ENCODE measurements at regions not wholly inside any gene's neighbourhood (a gene's known extent, or its start where the extent isn't known, plus 50 kb on each side); places are given as distances from the start of the nearest gene placed in this dataset.
"Not testable (repeated sequence)": the region's sequence is repeated elsewhere in the genome, so short reads cannot be mapped to it uniquely, and the experiment has no call there.

DNA sequence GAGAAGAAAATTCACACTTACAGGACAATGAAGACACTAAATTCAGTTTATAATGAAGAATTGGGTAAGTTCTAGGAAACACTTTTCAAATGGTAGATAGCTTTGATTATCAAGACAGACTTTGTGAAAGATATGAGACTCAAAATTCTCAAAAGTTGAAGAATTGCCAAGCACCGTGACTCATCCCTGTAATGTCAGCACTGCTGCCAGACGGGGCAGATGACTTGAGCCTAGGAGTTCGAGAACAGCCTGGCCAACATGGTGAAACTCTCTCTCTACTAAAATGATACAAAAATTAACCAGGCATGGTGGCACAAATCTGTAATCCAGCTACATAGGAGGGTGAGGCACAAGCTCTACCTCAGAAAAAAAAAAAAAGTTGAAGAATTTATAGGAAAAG is 1820.1 kb upstream of the LRRTM1 start:
- no peak for DNase-seq

DNA sequence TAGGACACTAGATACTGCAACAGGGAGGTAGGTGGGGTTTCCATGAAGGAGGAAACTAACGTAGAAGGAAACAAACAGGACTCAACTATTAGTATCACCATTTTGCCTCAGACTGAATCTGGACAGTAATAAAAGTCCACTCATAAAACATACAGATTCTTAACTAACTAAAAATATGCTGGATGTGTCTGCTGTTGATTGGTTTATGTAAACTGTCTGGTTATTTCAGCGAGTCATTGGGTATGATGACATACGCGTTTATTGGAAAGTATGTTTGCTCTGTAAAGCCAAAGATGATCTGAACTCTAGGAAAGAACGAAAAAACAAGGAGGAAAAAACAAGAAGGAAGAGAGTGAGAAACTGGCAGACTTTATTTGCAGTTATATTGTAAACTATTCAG is 1816.1 kb upstream of the LRRTM1 start:
- no peak for DNase-seq

DNA sequence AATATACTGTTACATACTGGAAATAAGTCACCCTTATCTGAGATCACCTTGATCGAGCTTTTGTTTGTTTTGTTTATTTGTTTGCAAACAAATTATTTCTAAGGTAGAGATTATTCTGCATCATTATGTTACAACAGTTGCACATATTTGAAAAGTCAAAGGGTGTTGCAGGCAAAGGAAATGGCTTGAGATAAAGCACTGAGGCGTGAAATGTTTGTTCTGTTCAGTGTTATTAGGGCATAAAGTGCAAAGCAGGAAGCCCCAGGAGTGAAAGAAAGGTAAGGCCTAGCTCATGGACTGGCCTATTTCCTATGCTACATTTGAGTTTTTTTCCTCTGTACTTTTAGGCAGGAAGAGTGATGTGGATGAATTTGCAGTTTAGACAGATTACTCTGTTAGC is 1815.6 kb upstream of the LRRTM1 start:
- no peak for DNase-seq

DNA sequence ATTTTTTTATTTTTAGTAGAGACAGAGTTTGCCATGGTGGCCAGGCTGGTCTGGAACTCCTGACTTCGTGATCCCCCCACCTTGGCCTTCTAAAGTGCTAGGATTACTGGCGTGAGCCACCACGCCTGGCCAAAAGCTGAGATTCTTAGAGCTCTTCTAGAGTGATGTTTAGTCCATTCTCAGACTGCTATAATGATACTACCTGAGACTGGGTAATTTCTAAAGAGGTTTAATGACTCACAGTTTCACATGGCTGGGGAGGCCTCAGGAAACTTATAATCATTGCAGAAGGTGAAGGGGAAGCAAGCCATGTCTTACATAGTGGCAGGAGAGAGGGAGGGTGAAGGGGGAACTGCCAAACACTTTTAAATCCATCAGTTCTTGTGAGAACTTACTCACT is 1804.9 kb upstream of the LRRTM1 start:
- no peak for DNase-seq

DNA sequence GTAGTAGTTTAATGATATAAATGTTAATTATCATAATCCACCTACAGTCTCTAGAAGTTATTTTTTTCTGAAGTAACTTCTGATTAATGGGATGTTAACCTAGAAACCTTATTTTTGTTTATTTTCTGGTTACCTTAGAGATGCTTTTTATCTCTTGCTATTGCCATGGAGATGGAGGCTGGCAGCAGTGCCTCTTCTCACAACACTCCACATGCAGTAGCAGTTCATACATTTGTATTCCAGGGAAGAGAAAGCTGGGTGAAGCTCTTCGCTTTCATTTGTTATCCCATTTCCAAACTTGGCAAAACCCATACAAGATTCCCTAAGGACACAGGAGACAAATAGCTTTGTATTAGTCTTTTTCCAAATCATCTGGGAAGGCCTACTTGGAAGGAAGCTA is 1794.1 kb upstream of the LRRTM1 start:
- no peak for DNase-seq

DNA sequence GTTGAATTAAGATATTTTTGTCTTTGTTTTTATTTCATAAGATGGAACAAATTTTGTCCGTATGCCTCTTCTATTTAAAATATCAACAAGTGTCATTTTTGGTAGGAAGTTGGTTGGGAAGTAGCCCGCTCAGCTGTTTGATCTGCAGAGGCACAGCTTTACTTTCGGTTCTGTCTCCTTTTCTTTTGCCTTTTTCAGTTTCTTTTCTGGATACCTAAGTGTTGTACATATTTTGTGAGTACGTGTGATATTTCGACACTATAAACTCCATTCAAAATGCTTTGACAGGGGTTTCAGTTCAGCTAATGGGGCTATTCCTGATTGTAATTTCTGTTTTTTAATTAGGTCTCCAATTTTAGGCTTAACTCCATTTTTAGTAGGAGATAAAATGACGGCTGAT is 1785.0 kb upstream of the LRRTM1 start:
- no peak for DNase-seq

DNA sequence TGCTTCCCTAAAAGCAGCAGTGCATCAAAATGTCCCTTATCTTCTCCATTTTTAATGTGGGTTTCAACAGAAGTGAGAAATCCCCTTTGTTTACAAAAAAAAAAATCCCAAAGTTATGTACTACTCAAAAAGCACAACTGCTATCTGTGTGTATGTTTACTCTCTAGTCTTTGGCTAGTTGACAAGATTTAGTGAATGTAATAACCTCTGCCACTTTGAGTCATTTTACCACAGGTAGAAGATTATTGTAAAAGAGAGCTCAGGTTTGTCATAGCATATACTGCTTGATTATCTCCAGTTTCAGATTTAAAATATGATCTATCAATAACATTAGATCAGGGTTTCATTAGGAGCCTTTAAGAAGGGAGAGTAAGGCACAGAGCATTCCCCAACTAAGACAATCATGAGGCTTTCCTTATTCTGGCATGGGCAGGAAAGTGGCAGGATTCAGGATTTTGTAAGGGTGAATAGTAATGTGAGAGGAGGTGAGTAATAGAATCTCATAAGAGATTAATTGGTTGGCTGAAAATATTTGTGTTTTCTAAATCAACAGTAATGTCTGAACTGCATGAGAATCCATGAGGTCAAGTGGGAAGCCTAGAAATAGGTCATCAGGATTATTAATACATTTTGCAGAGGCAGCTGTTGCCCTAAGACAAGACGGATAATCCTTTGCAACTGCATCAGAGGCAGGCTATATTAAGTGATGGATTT is 1780.3 kb upstream of the LRRTM1 start:
- no peak for DNase-seq

DNA sequence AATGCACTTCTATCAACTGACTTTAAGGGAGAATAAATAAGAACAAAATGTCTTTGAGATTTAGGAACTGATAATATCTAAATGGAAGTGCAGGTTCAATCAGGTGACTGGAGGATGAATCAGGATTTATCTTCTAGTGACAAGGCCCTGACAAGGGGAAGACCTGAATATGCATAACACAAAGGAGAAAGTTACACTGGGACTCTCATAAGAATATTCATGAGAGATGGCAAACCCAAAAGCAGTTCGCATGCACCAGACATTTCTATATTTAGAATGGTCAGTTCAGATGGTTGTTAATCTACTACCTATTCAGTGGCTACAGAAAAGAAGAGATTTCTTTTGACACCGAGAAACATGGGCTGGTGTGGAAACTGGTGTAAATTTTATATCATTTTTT is 1771.3 kb upstream of the LRRTM1 start:
- no peak for DNase-seq

DNA sequence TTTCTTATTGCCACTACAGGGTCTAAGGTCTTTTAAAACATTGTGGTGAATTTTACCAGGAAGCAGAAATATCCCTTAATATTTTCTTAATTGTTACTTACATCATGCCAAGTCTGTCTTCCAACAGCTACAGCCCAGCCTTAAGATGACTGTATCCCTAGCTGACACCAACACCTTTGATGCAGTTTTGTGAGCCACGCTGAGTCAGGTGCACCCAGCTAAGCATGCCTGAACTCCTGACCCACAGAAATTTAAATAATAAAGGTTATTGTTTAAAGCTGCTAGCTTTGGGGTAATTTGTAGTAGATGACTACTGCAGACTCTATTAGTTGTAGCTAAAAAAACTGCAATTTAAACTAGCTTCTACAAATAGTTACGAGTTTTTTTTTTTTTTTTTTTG is 1757.9 kb upstream of the LRRTM1 start:
- DNase-seq = no peak

DNA sequence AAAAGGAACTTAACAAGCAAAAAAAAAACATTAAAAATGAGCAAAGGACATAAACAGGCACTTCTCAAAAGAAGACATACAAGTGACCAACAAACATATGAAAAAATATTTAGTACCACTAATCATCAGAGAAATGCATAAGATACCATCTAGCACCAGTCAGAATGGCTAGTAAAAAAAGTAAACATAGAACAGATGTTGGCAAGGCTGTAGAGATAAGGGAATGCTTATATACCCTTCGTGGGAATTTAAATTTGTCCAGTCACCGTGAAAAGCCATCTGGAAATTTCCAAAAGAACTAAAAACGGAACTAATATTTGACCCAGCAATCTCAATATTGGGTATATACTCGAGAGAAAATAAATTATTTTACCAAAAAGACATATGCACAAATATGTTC is 1751.3 kb upstream of the LRRTM1 start:
- no peak for DNase-seq

DNA sequence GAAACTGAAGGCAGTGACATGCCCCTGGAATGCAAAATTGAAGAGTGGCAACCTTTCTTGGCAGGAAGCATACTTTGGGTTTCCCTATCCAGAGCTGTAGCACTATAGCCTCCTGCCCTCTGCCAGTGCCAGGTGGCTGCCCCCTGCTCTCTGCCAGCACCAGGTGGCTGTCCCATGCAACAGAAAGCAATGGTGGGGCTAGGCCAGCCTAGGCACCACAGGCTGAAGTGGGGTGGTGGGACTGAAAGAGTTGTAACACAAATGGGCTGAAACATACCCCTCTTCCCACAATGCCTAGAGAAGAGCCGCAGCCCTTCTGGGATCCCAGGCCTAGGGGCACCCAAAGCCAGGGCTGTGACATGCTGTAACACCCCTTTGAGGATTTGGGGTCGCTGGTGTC is 1739.3 kb upstream of the LRRTM1 start:
- DNase-seq = no peak

DNA sequence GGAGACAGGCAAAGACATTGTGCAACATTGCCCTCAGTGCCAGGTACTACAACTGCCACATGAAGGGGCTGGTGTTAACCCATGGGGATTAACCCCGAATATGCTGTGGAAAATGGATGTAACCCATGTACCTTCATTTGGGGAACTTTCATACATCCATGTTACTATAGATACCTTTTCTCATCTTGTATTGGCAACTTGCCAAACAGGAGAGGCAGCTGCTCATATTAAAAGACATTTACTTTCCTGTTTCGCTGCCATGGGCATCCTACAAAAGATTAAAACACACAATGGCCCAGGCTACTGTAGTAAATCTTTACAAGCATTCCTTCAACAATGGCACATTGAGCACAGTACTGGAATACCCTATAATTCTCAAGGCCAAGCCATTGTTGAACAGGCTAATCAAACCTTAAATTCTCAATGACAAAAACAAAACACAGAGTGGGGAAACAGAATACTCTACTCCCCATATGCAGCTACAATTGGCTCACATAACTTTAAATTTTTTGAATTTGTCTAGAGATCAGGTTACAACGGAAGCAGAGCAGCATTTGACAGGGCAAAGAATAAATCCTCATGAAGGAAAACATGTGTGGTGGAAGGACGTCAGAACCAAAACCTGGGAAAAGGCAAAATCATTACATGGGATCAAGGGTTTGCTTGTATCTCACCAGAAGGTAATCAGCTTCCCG is 1723.5 kb upstream of the LRRTM1 start:
- DNase-seq = no peak

DNA sequence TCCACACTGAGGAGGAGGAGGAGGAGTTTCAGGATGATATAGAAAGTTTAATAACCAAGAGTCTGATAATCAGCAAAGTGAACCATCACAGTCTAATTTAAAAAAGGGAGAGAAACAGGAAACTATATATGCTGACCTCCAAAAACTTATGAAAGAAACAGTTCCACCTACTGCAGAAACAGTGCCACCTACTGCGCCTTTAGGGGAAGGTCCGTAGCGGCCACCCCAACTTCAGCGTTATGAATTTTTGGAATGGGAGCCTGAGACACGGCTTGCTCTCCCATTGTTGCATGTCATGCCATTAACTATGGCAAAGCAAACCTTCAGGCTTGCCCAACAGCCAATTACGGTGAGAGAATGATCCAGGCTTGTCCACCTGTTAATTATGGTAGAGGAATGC is 1719.2 kb upstream of the LRRTM1 start:
- DNase-seq = no peak

DNA sequence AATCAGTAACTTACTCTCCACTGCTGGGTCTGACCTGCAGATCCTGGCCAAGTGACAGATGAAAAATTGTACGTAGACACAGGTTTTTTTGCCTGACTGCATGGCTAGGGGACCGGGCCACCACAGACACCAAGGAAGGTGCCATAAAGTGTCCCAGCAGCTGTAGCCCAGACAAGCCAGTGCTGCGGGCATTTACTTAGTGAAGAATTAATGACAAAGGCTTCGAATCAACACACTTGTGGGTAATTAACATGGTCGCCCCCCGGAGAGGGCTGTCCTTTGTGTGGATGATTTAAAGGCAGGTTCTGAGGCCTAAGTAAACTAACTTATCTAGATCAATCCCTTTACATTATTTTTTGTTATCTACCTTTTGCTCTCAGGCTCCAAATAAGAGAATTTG is 1709.1 kb upstream of the LRRTM1 start:
- DNase-seq = no peak

DNA sequence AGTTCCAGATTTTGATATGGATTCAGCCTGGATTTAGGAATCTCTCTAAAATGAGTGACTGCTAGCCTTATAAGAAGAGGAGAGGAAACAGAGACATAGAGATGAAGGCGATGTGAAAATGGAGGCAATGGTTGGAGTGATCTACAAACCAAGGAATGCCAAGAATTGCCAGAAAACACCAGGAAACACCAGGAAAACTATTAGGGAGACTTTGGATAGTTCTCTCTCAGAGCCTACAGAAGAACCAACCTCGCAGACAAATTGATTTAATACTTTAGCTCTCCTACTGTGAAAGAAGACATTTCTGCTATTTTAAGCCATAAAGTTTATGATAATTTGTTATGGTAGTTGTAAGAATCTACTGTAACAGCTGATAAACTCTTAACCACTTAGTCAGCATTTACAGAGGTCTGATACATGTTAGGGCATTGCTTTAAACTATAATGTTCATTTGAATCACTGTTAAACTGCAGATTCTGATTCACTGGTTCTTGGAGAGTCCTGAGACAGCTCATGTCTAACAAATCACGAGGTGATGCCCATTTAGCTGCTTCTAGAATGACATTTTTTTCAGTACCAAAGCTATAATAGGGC is 1702.6 kb upstream of the LRRTM1 start:
- no peak for DNase-seq

DNA sequence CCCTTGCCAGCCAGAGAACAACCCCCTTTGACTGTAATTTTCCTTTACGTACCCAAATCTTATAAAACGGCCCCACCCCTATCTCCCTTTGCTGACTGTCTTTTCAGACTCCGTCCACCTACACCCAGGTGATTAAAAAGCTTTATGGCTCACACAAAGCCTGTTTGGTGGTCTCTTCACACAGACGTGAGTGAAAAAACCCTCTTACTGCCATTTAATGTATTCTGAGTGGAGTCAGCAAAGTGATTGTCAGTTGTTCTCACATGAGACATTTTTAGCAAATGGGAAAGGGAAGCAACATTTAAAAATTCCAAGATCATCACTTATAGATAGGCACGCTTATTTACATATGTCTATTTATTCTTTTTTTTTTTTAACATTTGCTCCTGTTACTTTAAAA is 1701.3 kb upstream of the LRRTM1 start:
- DNase-seq = not testable (repeated sequence)

DNA sequence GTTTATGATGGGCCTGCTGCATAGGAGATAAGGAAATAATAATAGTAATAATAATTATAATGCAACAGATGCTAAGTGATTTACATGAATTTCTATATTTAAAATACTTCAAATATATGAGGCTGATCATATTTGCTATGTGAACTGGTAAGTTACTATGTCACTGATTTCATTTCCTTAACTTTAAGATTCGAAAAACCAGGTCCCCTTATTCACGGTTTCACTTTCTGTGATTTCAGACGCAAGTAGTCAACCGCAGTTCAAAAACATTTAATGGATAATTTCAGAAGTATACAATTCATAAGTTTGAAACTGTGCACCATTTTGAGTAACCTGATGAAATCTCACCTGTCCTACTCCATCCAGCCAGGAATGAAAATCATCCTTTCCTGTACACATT is 1697.1 kb upstream of the LRRTM1 start:
- no peak for DNase-seq

DNA sequence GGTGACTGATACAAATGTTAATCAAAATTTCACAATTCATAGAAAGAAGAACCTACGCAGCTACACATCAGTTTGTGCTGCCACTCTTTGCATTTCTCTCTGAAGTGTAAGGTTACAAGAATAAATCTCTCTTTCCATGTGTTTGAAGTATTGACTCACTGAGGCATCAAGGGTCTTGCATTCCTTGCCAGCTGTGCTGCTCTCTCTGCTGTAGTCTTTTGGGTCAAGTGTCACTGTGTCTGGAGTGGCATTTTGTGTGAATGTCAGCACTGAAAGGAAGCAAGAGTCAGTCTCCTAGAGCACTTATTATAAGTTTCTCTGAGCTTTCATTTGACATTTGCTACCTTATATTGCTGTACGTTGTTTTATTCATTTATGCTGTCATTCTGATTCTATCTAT is 1696.1 kb upstream of the LRRTM1 start:
- DNase-seq = no peak

DNA sequence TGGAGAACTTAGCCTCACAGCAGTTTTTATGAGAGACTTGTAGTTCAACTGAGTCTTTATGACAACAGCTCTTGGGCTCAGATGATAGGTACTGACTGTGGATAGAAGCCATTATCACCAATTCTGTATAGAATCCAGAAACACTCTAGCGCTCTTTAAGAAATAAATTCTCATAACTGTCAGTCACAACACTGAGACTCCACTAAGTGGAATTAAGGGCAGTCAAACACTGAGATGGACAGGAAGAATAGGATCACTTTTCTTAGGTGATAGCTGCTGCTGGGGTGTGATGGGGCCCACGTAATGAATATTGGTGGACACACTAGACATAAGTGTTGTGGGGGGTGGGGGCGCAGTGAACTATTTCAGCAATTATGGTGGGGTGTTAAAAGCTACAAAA is 1691.8 kb upstream of the LRRTM1 start:
- DNase-seq = no peak

DNA sequence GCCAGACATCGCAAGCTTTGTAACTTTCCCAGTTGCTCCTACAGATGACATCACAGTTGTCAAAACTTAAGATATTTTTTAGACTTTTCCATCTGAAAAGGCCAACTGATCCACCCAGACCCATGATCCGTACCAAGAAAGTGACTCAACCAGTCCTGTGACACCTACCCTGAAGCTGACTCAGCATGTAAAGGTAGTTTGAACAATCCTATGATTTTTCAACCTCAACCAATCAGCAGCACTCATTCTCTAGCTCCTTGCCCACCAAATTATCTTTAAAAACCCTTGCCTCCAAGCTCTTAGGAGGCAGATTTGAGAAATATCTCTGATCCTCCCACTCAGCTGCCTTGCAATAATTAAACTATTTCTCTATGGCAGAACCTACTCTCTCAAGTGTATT is 1686.7 kb upstream of the LRRTM1 start:
- DNase-seq = no peak

DNA sequence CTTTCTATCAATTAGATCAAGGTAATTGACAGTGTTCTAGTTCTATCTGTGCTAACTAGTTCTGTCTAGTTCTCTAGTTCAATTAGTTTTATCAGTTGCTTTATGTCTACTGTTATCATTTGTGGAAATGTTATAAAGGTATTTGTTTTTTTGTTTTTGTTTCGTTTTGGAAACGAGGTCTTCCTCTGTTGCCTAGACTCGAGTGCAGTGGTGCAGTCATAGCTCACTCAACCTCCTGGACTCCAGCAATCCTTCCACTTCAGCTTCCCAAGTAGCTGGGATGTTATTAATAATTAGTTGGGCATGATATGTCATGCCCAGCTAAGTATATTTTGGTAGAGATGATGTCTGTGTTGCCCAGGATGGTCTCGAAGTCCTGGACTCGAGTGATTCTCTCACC is 1682.8 kb upstream of the LRRTM1 start:
- no peak for DNase-seq

DNA sequence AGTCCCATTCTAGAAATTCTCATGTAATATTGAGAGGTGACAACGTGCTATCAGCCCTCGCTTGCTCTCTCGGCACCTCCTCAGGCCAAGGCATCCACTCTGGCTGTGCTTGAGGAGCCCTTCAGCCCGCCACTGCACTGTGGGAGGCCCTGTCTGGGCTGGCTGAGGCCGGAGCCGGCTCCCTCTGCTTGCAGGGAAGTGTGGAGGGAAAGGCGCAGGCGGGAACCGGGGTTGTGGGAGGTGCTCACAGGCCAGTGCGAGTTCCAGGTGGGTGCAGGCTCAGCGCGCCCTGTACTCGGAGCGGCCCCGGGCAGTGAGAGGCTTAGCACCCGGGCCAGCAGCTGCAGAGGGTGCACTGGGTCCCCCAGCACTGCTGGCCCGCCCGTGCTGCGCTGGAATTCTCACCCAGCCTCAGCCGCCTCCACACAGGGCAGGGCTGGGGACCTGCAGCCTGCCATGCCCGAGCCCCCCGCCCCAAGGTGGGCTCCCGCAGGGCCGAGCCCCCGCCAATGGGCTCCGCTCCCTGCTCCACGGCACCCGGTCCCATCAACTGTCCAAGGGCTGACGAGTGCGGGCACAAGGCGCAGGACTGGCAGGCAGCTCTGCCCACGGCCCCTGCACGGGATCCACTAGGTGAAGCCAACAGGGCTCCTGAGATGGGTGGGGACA is 1680.6 kb upstream of the LRRTM1 start:
- no peak for DNase-seq

DNA sequence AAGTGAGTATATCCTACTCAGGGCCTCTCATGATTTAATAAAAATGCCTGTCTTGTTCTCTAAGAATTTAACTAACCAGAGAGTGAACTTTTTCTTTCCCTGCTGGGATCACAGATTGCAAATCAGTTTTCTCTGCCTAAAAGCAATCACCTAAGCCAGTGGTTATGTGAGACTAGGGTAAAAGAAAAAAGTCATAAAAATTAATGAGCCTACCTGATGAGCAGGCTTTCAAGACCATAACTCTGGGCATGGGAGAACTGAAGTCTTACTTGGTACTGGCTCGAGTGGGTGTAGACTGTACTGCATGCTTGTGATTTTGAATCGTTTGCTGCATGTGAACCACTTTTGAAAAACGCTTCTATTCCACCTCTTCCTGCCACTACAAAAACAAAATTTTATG is 1677.0 kb upstream of the LRRTM1 start:
- no peak for DNase-seq

DNA sequence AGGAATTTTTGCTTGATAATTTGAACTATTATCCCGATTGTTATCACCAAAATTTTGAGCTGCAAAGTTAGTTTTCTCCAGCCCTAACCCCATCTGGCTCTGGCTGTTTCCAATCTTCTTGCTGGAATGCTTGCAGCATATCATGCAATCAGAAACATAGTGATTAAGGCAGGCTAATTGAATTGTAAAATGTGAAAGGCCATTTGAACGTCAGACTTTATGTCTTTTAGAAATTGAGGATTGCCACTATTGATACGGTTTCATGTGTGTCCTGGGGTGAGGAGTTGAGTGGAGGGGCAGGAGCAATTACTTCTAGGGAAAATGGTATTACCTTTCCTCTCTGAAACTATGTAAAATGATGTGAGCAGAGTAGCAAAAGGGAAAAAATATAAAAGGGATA is 1674.5 kb upstream of the LRRTM1 start:
- DNase-seq = no peak
